SU-DHL-6 (cell line): ENCODE measurements at regions not wholly inside any gene's neighbourhood (a gene's known extent, or its start where the extent isn't known, plus 50 kb on each side); places are given as distances from the start of the nearest gene placed in this dataset.

Experiments
- H2AFZ ChIP-seq: fragments of 200-600 bp; sonication (generic); 2 replicates; pipeline ENCODE4 v1.6.1; 2014; ENCODE audit warnings: low read depth, mild to moderate bottlenecking, moderate library complexity, mixed read lengths, antibody characterized with exemption, low read length; ENCODE audit not compliant: severe bottlenecking
- H3F3A ChIP-seq: fragments of 200-600 bp; shearing (Covaris generic); 2 replicates; pipeline ENCODE4 v1.6.0; 2016; ENCODE audit warnings: antibody characterized with exemption, mild to moderate bottlenecking; ENCODE audit not compliant: insufficient read depth
- H3K27ac ChIP-seq: fragments of 200-600 bp; sonication (generic); 2 replicates; pipeline ENCODE4 v1.5.1; 2016; ENCODE audit warnings: low read depth, mild to moderate bottlenecking, low read length, moderate library complexity, mixed read lengths
- H3K27me3 ChIP-seq: fragments of 200-600 bp; sonication (generic), shearing (Covaris generic); 2 replicates; pipeline ENCODE4 v1.6.0; 2014; ENCODE audit warnings: mild to moderate bottlenecking, low read length
- H3K36me3 ChIP-seq: fragments of 200-600 bp; sonication (generic); 2 replicates; pipeline ENCODE4 v1.6.1; 2014; ENCODE audit warnings: mild to moderate bottlenecking, low read length, mixed read lengths
- H3K4me2 ChIP-seq: fragments of 300-600, 200-600 bp; shearing (Covaris generic), sonication (generic); 2 replicates; pipeline ENCODE4 v1.6.0; 2014; ENCODE audit warnings: low read length, low read depth, mild to moderate bottlenecking; ENCODE audit not compliant: poor library complexity, severe bottlenecking
- H3K4me3 ChIP-seq: fragments of 200-600 bp; sonication (generic); 2 replicates; pipeline ENCODE4 v1.5.1; 2014; ENCODE audit warnings: antibody characterized with exemption, low read length, mild to moderate bottlenecking, mixed read lengths; ENCODE audit not compliant: insufficient read depth, poor library complexity, severe bottlenecking
- H3K79me2 ChIP-seq: fragments of 200-600 bp; sonication (generic); 2 replicates; pipeline ENCODE4 v1.6.1; 2014; ENCODE audit warnings: mild to moderate bottlenecking, low read length, moderate library complexity; ENCODE audit not compliant: insufficient read depth
- H3K9ac ChIP-seq: fragments of 200-600 bp; sonication (generic); 2 replicates; pipeline ENCODE4 v1.7.0; 2014; ENCODE audit warnings: mild to moderate bottlenecking, low read length
- H3K9me2 ChIP-seq: fragments of 200-600 bp; sonication (generic); replicated peaks from 2 replicates; pipeline ENCODE4 v1.6.1; 2014; ENCODE audit warnings: low read length; ENCODE audit not compliant: insufficient read depth
- H3K9me3 ChIP-seq: fragments of 200-600 bp; sonication (generic); 2 replicates; pipeline ENCODE4 v1.6.1; 2014; ENCODE audit warnings: low read length, mixed read lengths; ENCODE audit not compliant: insufficient read depth
- H4K20me1 ChIP-seq: fragments of 200-600 bp; sonication (generic); 2 replicates; pipeline ENCODE4 v1.6.1; 2014; ENCODE audit warnings: low read depth, mild to moderate bottlenecking, antibody characterized with exemption, low read length, moderate library complexity, mixed read lengths
- CTCF ChIP-seq: fragments of 200-600 bp; sonication (generic); IDR thresholded peaks from one replicate; pipeline ENCODE4 v1.5.1; 2017; ENCODE audit warnings: antibody characterized with exemption, mild to moderate bottlenecking, low read length, moderate library complexity; ENCODE audit not compliant: insufficient read depth, poor library complexity, severe bottlenecking
- EZH2phosphoT487 ChIP-seq: fragments of 200-600 bp; sonication (generic), shearing (Covaris generic); conservative IDR thresholded peaks from 2 replicates; pipeline ENCODE4 v1.6.1; 2018; ENCODE audit warnings: mild to moderate bottlenecking, antibody characterized with exemption, low read length, moderate library complexity, mixed read lengths

GRCh38 chr1:30340934-30341333, 382.5 kb downstream of the MATN1 start:
- TF ChIP-seq EZH2phosphoT487 (no peak), CTCF (no peak)
- Histone ChIP-seq H3K4me3 (no peak overlapping the region), H3K36me3 (no peaks in the 10 kb centered on the region), H3K9me3 (no peaks in the 10 kb centered on the region), H3K27ac (no peak overlapping the region), H3K4me2 (no peak overlapping the region), H4K20me1 (no peaks in the 10 kb centered on the region), H3K9me2 (no peaks in the 10 kb centered on the region), H3K79me2 (no peaks in the 10 kb centered on the region), H3K9ac (no peak overlapping the region), H3K27me3 (no peaks in the 10 kb centered on the region), H2AFZ (no peak overlapping the region), H3F3A (no peaks in the 10 kb centered on the region)

GRCh38 chr1:30339866-30340265, 383.5 kb downstream of the MATN1 start:
- H3F3A ChIP-seq = no peaks in the 10 kb centered on the region
- no peaks in the 10 kb centered on the region for H3K27me3 ChIP-seq
- H3K4me2 ChIP-seq = no peak overlapping the region
- no peak for TF ChIP-seq EZH2phosphoT487
- TF ChIP-seq CTCF = no peak
- H3K9ac ChIP-seq = no peak overlapping the region
- H3K79me2 ChIP-seq = no peaks in the 10 kb centered on the region
- no peak overlapping the region for H3K4me3 ChIP-seq
- H3K36me3 ChIP-seq = no peaks in the 10 kb centered on the region
- no peaks in the 10 kb centered on the region for H3K9me3 ChIP-seq
- H3K9me2 ChIP-seq = no peaks in the 10 kb centered on the region
- no peaks in the 10 kb centered on the region for H4K20me1 ChIP-seq
- no peak overlapping the region for H2AFZ ChIP-seq
- H3K27ac ChIP-seq = no peak overlapping the region

GRCh38 chr1:30338765-30339164, 384.6 kb downstream of the MATN1 start:
- Histone ChIP-seq H3K4me3 (no peak overlapping the region), H3K9me2 (no peaks in the 10 kb centered on the region), H3K9ac (no peak overlapping the region), H3K9me3 (no peaks in the 10 kb centered on the region), H3K4me2 (no peak overlapping the region), H4K20me1 (no peaks in the 10 kb centered on the region), H3K27ac (no peak overlapping the region), H3K79me2 (no peaks in the 10 kb centered on the region), H2AFZ (no peak overlapping the region), H3F3A (no peaks in the 10 kb centered on the region), H3K27me3 (no peaks in the 10 kb centered on the region), H3K36me3 (no peaks in the 10 kb centered on the region)
- no peak for TF ChIP-seq EZH2phosphoT487
- TF ChIP-seq CTCF = no peak

GRCh38 chr1:30337324-30337620, 386.1 kb downstream of the MATN1 start:
- H3K4me3 ChIP-seq = no peak overlapping the region
- H3K27ac ChIP-seq = no peak overlapping the region
- no peaks in the 10 kb centered on the region for H3K36me3 ChIP-seq
- TF ChIP-seq EZH2phosphoT487 (no peak), CTCF (no peak)
- no peaks in the 10 kb centered on the region for H3F3A ChIP-seq
- H3K79me2 ChIP-seq = no peaks in the 10 kb centered on the region
- H3K27me3 ChIP-seq = no peaks in the 10 kb centered on the region
- H3K9ac ChIP-seq = no peak overlapping the region
- no peaks in the 10 kb centered on the region for H3K9me3 ChIP-seq
- no peaks in the 10 kb centered on the region for H4K20me1 ChIP-seq
- H2AFZ ChIP-seq = no peak overlapping the region
- no peak overlapping the region for H3K4me2 ChIP-seq
- no peaks in the 10 kb centered on the region for H3K9me2 ChIP-seq
